Naive thymus-derived CD8-positive, alpha-beta T cell (primary cell): ENCODE measurements at regions not wholly inside any gene's neighbourhood (a gene's known extent, or its start where the extent isn't known, plus 50 kb on each side); places are given as distances from the start of the nearest gene placed in this dataset.
A peak's percentile ranks its signal among the peaks of the same experiment; 100 is the strongest.

Experiments used
- ATAC-seq, 2 donors: fragments of 150-1000 bp; cut with Tn5 transposase in 1 of 2; sonication (Bioruptor Pico), chemical (Tn5 transposase) in 1 of 2; 1 replicate in 1 of 2; 2 replicates in 1 of 2; pipeline ENCODE4 v1.10.0; 2021; ENCODE audit warnings: mild to moderate bottlenecking in 2 of 2, moderate library complexity in 2 of 2
- POLR2A ChIA-PET: fragments of 350-600 bp; sonication (Branson Sonifier 250); formaldehyde crosslinking; loops from one replicate; lab custom pipeline; 2021; ENCODE audit warnings: antibody characterized with exemption; lab: Charles Lee
- DNase-seq, 10 donors: peaks; one replicate each; pipeline versions ENCODE4 v3.0.0 to v3.0.0-alpha.2; 2020 to 2022
- H3K27ac Mint-ChIP-seq, 10 donors: one replicate each; pipeline ENCODE4 v1.8.0; 2020 to 2022; ENCODE audit warnings: mild to moderate bottlenecking in 10 of 10, mixed read lengths in 10 of 10, moderate library complexity in 4 of 10, inconsistent platforms in 1 of 10
- H3K27me3 Mint-ChIP-seq, 5 donors: one replicate each; pipeline ENCODE4 v1.8.0; 2021 to 2022; ENCODE audit warnings: mixed read lengths in 5 of 5
- H3K36me3 Mint-ChIP-seq, 3 donors: one replicate each; pipeline ENCODE4 v1.8.0; 2020 to 2022; ENCODE audit warnings: mixed read lengths in 3 of 3, mild to moderate bottlenecking in 2 of 3, inconsistent platforms in 1 of 3
- H3K4me1 Mint-ChIP-seq, 4 donors: one replicate each; pipeline ENCODE4 v1.8.0; 2021 to 2022; ENCODE audit warnings: mixed read lengths in 4 of 4
- H3K4me3 Mint-ChIP-seq, 10 donors: one replicate each; pipeline ENCODE4 v1.8.0; 2020 to 2022; ENCODE audit warnings: mild to moderate bottlenecking in 10 of 10, mixed read lengths in 10 of 10, moderate library complexity in 6 of 10, inconsistent platforms in 1 of 10
- H3K9me3 Mint-ChIP-seq, 9 donors: one replicate each; pipeline ENCODE4 v1.8.0; 2020 to 2022; ENCODE audit warnings: mixed read lengths in 9 of 9, mild to moderate bottlenecking in 3 of 9, inconsistent platforms in 1 of 9, moderate library complexity in 1 of 9

DNA sequence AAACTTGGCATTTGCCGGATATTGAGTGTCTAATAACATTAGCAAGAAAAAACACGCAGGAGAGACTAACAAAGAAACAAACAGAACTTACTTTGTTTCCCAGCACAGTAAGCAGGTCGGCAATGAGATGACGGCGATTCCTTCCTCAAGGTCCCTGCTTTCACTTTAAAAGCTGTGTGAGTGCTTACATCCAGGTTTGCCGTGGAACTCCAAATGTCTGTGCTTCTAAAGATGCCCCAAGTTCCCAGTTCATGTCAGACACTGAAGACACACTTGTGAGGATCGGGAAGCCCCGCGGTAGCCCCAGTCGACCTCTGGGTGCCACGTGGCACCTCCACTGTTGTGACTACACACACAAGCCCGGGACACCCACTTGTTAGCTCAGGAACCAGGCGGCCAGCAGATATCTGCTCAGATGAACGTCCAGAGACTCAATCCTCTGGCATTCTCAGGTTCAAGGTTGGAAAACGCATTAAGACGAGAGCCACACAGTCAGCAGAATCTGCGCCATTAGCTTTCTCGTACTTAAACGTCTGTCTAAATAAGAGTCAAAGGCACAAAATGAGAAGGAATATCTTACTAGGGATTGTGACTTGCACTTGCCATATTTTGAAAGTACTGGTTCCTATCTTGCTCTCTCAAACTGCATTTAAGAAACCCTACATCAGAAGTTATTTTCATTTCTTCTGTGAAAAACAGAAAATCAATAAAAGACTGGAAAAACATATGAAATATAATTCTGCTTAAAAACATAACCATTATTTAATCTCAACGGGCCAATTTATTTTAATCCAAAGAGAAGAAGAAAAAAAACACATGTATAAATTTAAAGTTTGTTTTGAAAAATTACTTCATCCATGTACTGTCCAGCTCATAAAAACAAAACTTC is 207.6 kb upstream of the KLF14 start:
- DNase-seq (no peak), ATAC-seq (peak; percentile 20 to 22)
- H3K4me1 Mint-ChIP-seq = peaks cover 33 to 92% (median 88%) of the 10 kb centered on the region in 4 donors
- peak overlapping the region; percentile 77 to 91 (median 82) for H3K4me3 Mint-ChIP-seq
- H3K27me3 Mint-ChIP-seq = no peaks in the 10 kb centered on the region
- H3K36me3 Mint-ChIP-seq = peaks cover 4 to 47% (median 6%) of the 10 kb centered on the region in 3 donors
- H3K9me3 Mint-ChIP-seq = no peaks in the 10 kb centered on the region
- peak overlapping the region in 9 of 10 donors; percentile 82 to 98 (median 93) for H3K27ac Mint-ChIP-seq
- POLR2A ChIA-PET = interaction anchor here (1.1 kb wide), 2 partner anchors 28 to 165 kb away, joined by 4 to 8 read pairs; no protein-coding TSS in a partner anchor

DNA sequence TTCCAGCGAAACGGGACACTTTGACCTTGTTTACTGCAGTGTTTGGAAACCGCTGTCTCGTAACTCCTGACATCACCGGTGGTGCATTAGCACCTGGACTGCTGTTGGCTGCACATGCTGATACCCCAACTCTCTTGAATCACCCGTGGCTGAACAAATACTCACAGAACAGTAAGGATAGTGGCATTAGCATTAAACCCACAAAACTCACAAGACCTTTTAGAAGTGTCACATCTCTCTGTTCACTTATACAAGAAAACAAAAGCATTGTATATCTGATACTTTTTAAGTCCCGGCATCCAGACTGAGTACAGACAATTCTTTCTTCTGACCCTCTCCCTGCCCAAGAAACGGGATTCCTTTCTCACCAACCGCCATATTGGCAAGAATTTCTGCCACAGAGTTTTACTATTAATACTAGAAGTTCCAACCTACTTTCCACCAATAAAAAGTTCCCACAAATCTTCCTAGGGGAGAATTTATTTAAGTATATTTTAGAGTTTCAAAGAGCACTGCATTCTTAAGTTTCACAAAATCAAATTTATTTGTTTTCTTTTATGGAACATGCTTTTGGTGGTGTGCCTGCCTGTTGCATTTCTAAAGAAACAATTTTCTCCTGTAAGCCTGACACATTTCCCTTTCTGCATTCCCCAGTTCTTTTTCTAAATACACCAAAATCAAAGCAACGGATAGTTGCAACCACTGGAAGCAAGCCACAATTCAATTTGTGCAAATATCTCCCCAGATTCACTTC is 208.4 kb upstream of the KLF14 start:
- no peaks in the 10 kb centered on the region for H3K9me3 Mint-ChIP-seq
- peaks cover 29 to 92% (median 86%) of the 10 kb centered on the region in 4 donors for H3K4me1 Mint-ChIP-seq
- POLR2A ChIA-PET = interaction anchor here (1.1 kb wide), 2 partner anchors 27 to 165 kb away, joined by 4 to 8 read pairs; no protein-coding TSS in a partner anchor
- H3K27me3 Mint-ChIP-seq = no peaks in the 10 kb centered on the region
- DNase-seq (no peak), ATAC-seq (no peak)
- H3K27ac Mint-ChIP-seq = peak overlapping the region in 9 of 10 donors; percentile 82 to 98 (median 93)
- peaks cover 4 to 43% (median 6%) of the 10 kb centered on the region in 3 donors for H3K36me3 Mint-ChIP-seq
- H3K4me3 Mint-ChIP-seq = peak overlapping the region; percentile 77 to 91 (median 82)

DNA sequence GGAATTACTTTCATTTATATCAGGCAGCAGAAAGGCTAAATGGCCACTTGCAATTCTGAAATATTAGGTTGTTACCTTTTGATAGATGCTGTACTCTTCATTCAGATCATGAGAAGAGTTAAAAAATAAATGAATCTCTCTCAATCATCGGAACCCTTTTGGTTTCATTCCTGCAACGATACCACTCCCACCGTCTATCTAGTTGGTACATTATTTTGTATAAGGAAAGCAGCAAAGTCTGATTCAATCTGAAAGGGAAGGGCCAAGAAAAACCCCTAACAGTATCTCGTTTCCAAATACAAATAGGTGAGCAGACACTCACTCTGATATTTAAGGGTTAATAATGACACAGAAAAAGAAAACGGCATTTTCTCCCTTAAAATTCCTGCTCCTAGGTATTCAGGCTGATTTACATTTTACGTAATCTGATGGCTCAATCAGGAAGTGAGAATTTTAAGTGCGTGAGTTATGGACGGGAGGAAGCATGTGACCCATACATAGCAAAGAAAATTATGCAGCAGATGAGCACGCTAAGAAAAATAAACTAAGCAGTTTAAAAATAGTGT is 209.4 kb upstream of the KLF14 start:
- H3K27me3 Mint-ChIP-seq = no peaks in the 10 kb centered on the region

DNA sequence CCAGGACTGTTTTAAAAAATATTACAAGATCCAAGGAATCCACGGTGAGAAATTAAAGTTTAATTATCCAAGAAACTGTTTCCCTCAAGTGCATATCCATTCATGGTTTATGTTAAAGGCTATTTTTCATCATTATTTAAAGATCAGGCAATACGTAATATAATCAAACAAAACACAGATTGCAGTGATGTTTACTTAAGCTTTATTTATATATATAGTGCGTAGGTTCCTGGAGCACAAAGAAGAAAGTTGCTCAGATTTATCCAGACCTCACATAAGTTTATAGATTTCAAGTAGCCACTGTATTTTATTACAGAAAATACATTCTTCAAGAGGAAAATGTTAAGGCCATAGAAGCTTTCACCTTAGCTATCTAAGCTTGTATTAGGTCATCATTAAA is 210.0 kb upstream of the KLF14 start:
- POLR2A ChIA-PET = interaction anchor here (1.6 kb wide), 1 partner anchor 8 kb away, joined by 7 read pairs; no protein-coding TSS in a partner anchor

More for the DNA sequence above, 209.4 kb upstream of the KLF14 start:
- Mint-ChIP-seq H3K36me3 (peaks cover 4 to 44% (median 6%) of the 10 kb centered on the region in 3 donors), H3K4me3 (peak overlapping the region; percentile 77 to 91 (median 82)), H3K27ac (peak overlapping the region in 9 of 10 donors; percentile 82 to 98 (median 93)), H3K4me1 (peaks cover 36 to 97% (median 90%) of the 10 kb centered on the region in 4 donors), H3K9me3 (no peaks in the 10 kb centered on the region)
- DNase-seq (peak in 5 of 10 donors; percentile 19 to 63 (median 56)), ATAC-seq (peak; percentile 68 to 80)
- POLR2A ChIA-PET = interaction anchor here (1.6 kb wide), 1 partner anchor 8 kb away, joined by 7 read pairs; no protein-coding TSS in a partner anchor

GRCh38 chr7:130944997-130945396 is 211.0 kb upstream of the KLF14 start:
- no peaks in the 10 kb centered on the region for H3K27me3 Mint-ChIP-seq
- POLR2A ChIA-PET = interaction anchor here (0.5 to 1.6 kb wide), 3 partner anchors 9 to 113 kb away, joined by 3 to 7 read pairs (median 3); no protein-coding TSS in a partner anchor
- H3K4me1 Mint-ChIP-seq = peaks cover 31 to 86% (median 82%) of the 10 kb centered on the region in 4 donors
- H3K36me3 Mint-ChIP-seq = peaks cover 4 to 38% (median 6%) of the 10 kb centered on the region in 3 donors
- H3K4me3 Mint-ChIP-seq = peak overlapping the region in 3 of 10 donors; percentile 11 to 43 (median 31)
- no peaks in the 10 kb centered on the region for H3K9me3 Mint-ChIP-seq
- H3K27ac Mint-ChIP-seq = peak overlapping the region in 9 of 10 donors; percentile 21 to 96 (median 87)
- no peak for DNase-seq
- ATAC-seq = no peak

More for the DNA sequence above, 210.0 kb upstream of the KLF14 start:
- Mint-ChIP-seq H3K27me3 (no peaks in the 10 kb centered on the region), H3K36me3 (peaks cover 4 to 44% (median 6%) of the 10 kb centered on the region in 3 donors), H3K4me3 (peak overlapping the region; percentile 77 to 91 (median 82)), H3K9me3 (no peaks in the 10 kb centered on the region), H3K4me1 (peaks cover 36 to 96% (median 88%) of the 10 kb centered on the region in 4 donors), H3K27ac (peak overlapping the region in 9 of 10 donors; percentile 82 to 98 (median 93))
- ATAC-seq = no peak
- no peak for DNase-seq

GRCh38 chr7:130945411-130945811 is 211.4 kb upstream of the KLF14 start:
- peaks cover 30 to 83% (median 77%) of the 10 kb centered on the region in 4 donors for H3K4me1 Mint-ChIP-seq
- DNase-seq (no peak), ATAC-seq (no peak)
- H3K27me3 Mint-ChIP-seq = no peaks in the 10 kb centered on the region
- no peaks in the 10 kb centered on the region for H3K9me3 Mint-ChIP-seq
- H3K4me3 Mint-ChIP-seq = peak overlapping the region in 8 of 10 donors; percentile 14 to 61 (median 32)
- peaks cover 2 to 38% (median 4%) of the 10 kb centered on the region in 3 donors for H3K36me3 Mint-ChIP-seq
- POLR2A ChIA-PET = interaction anchor here (1.6 kb wide), 1 partner anchor 10 kb away, joined by 7 read pairs; no protein-coding TSS in a partner anchor
- H3K27ac Mint-ChIP-seq = peak overlapping the region in 9 of 10 donors; percentile 21 to 96 (median 87)

DNA sequence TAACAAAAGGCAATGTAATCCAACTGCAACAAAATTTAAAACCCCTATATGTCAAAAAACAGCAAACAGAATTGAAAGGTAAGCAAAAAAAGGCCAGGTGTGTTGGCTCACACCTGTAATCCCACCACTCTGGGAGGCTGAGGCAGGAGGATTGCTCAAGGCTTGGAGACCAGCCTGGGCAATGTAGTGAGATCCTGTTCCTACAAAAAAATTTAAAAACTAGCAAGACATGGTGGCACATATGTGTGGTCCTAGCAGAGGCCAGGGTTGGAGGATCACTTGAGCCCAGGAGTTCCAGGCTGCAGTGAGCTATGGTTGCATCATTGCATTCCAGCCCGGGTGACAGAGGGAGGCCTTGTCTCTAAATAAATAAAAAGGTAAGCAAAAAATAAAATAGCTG is 212.1 kb upstream of the KLF14 start:
- no peak for ATAC-seq
- Mint-ChIP-seq H3K36me3 (peaks cover 0 to 31% (median under 1%) of the 10 kb centered on the region in 3 donors), H3K4me3 (peak overlapping the region in 4 of 10 donors; percentile 5 to 61 (median 23))

GRCh38 chr7:130947792-130948580 is 214.0 kb upstream of the KLF14 start:
- peak; percentile 22 to 36 for ATAC-seq
- Mint-ChIP-seq H3K27ac (peak overlapping the region in 9 of 10 donors; percentile 58 to 89 (median 79)), H3K36me3 (peaks cover 0 to 26% (median 2%) of the 10 kb centered on the region in 3 donors), H3K9me3 (no peaks in the 10 kb centered on the region), H3K4me3 (peak overlapping the region; percentile 9 to 73 (median 52)), H3K4me1 (peaks cover 23 to 64% (median 58%) of the 10 kb centered on the region in 4 donors), H3K27me3 (no peaks in the 10 kb centered on the region)
- POLR2A ChIA-PET = no interaction called here
- peak in 2 of 10 donors; percentile 17 to 27 for DNase-seq

More for the DNA sequence above, 212.1 kb upstream of the KLF14 start:
- POLR2A ChIA-PET = no interaction called here
- Mint-ChIP-seq H3K27me3 (no peaks in the 10 kb centered on the region), H3K9me3 (no peaks in the 10 kb centered on the region), H3K27ac (peak overlapping the region in 9 of 10 donors; percentile 21 to 96 (median 85)), H3K4me1 (peaks cover 25 to 77% (median 71%) of the 10 kb centered on the region in 4 donors)
- no peak for DNase-seq

GRCh38 chr7:130948822-130949221 is 214.8 kb upstream of the KLF14 start:
- POLR2A ChIA-PET = interaction anchor here (0.7 kb wide), 1 partner anchor 26 kb away, joined by 3 read pairs; no protein-coding TSS in a partner anchor
- peak overlapping the region in 1 of 10 donors; percentile 17 for H3K4me3 Mint-ChIP-seq
- DNase-seq (no peak), ATAC-seq (no peak)
- H3K27ac Mint-ChIP-seq = peak overlapping the region in 3 of 10 donors; percentile 21 to 68 (median 42)
- no peaks in the 10 kb centered on the region for H3K9me3 Mint-ChIP-seq
- H3K27me3 Mint-ChIP-seq = no peaks in the 10 kb centered on the region
- H3K36me3 Mint-ChIP-seq = peaks cover 0 to 29% (median 2%) of the 10 kb centered on the region in 3 donors
- peaks cover 22 to 62% (median 57%) of the 10 kb centered on the region in 4 donors for H3K4me1 Mint-ChIP-seq

DNA sequence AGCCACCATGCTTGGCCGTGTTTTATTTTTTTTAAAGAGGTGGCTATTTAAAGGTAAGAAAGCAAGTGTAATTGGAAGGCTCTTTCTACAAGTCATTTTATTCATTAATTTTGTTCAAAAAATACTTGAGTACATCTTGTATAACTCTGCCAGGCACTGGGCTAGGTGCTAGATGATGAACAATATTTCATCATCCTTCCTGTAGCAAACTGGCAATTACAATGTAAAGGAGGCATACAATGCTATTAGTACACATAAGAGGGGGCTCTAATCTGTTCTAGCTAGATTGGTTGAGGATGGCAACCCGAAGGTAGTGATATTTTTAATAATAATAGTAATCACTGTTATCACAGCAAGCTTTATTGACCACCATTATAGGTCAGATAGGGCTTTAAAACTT is 215.5 kb upstream of the KLF14 start:
- peak overlapping the region in 3 of 10 donors; percentile 4 to 40 (median 22) for H3K4me3 Mint-ChIP-seq
- POLR2A ChIA-PET = interaction anchor here (0.6 to 0.7 kb wide), 2 partner anchors 27 to 523 kb away, joined by 3 read pairs; no protein-coding TSS in a partner anchor
- H3K27ac Mint-ChIP-seq = peak overlapping the region in 7 of 10 donors; percentile 32 to 83 (median 67)
- DNase-seq = no peak
- H3K27me3 Mint-ChIP-seq = no peaks in the 10 kb centered on the region
- H3K9me3 Mint-ChIP-seq = no peaks in the 10 kb centered on the region
- ATAC-seq = no peak
- peaks cover 0 to 34% (median 2%) of the 10 kb centered on the region in 3 donors for H3K36me3 Mint-ChIP-seq
- H3K4me1 Mint-ChIP-seq = peaks cover 24 to 64% (median 59%) of the 10 kb centered on the region in 4 donors

DNA sequence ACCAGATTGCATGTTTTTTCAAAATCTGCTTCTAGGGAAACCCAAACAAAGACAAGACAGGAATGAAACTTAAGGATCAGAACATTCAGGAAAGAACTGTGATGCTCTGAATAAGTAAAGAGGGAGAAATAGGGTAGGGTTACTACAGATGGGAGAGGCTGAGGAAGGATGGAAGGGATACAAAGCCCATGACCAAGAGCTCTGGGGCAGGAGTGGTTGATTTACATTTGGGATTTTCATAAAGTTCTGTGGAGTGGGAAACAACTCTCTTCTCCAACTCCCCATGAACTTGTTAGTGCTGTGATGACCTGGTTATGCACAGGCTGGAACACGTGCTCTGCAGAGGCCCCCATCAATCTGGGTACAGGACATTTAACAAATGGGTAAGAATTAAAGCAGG is 216.0 kb upstream of the KLF14 start:
- Mint-ChIP-seq H3K27ac (no peak overlapping the region), H3K9me3 (no peaks in the 10 kb centered on the region), H3K27me3 (no peaks in the 10 kb centered on the region), H3K4me3 (no peak overlapping the region), H3K4me1 (peaks cover 24 to 64% (median 59%) of the 10 kb centered on the region in 4 donors), H3K36me3 (peaks cover 0 to 35% (median 2%) of the 10 kb centered on the region in 3 donors)
- ATAC-seq = no peak
- POLR2A ChIA-PET = interaction anchor here (0.6 kb wide), 1 partner anchor 522 kb away, joined by 3 read pairs; no protein-coding TSS in a partner anchor
- DNase-seq = no peak
